ENCODE measurements at regions not wholly inside any gene's neighbourhood (a gene's known extent, or its start where the extent isn't known, plus 50 kb on each side); places are given as distances from the start of the nearest gene placed in this dataset.

GRCh38 chr1:198397208-198397808 is 143.2 kb downstream of the ATP6V1G3 start:
- no peak for TF ChIP-seq EP300 (IDR thresholded peaks at IDR 0.05)
- no peak for TF ChIP-seq POLR2A (IDR thresholded peaks at IDR 0.05)
